Ovary (tissue), 3 donors: ENCODE measurements at regions not wholly inside any gene's neighbourhood (a gene's known extent, or its start where the extent isn't known, plus 50 kb on each side); places are given as distances from the start of the nearest gene placed in this dataset.

ENCODE experiments used
- EP300 ChIP-seq: sonication (generic); formaldehyde crosslinking; IDR thresholded peaks from one replicate; pipeline ENCODE4 v1.6.1; 2017; ENCODE audit warnings: antibody characterized with exemption
- POLR2A ChIP-seq: fragments of 450-650 bp; IDR thresholded peaks from one replicate; pipeline ENCODE4 v1.6.1; 2017; ENCODE audit warnings: antibody characterized with exemption, mild to moderate bottlenecking, moderate library complexity
- TF ChIP-seq, protein P1 (sequence below), 3 donors: fragments of 450-650 bp in 2 of 3; fragments of 200-600 bp in 1 of 3; IDR thresholded peaks; one replicate each; pipeline versions ENCODE4 v1.5.1 to v1.8.0; 2016 to 2022; ENCODE audit warnings: antibody characterized with exemption in 3 of 3, mild to moderate bottlenecking in 1 of 3
- donor health status: DM: no; HTN: no; CAD: no.

DNA sequence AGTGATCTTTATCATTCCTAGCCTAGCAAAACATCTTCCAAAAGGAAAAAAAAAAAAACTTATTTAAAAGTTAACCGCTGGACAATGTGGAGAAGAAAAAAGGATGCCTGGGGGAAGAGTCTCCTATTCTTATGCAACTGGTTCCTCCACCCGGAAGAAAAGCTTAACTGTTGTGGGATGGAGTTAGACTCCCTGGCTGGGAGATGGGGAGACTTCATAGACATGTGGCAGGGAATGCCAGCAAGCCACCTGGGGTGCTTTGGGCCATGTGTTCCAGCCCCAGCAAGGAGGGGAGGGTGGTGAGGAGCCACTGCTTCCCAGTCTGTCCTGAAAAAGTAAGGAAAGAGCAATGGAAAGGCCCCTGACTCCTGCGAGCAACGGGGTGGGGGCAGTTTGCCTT lies 119.4 kb upstream of the SPIN4 start:
- TF ChIP-seq, protein P1, sequence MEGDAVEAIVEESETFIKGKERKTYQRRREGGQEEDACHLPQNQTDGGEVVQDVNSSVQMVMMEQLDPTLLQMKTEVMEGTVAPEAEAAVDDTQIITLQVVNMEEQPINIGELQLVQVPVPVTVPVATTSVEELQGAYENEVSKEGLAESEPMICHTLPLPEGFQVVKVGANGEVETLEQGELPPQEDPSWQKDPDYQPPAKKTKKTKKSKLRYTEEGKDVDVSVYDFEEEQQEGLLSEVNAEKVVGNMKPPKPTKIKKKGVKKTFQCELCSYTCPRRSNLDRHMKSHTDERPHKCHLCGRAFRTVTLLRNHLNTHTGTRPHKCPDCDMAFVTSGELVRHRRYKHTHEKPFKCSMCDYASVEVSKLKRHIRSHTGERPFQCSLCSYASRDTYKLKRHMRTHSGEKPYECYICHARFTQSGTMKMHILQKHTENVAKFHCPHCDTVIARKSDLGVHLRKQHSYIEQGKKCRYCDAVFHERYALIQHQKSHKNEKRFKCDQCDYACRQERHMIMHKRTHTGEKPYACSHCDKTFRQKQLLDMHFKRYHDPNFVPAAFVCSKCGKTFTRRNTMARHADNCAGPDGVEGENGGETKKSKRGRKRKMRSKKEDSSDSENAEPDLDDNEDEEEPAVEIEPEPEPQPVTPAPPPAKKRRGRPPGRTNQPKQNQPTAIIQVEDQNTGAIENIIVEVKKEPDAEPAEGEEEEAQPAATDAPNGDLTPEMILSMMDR (IDR thresholded peaks at IDR 0.05), result no peak
- TF ChIP-seq POLR2A, result no peak
- no peak for TF ChIP-seq EP300
